Stimulated activated effector memory CD8-positive, alpha-beta T cell treated with anti-CD3 and anti-CD28 coated beads, Interleukin-12 subunit alpha, Interleukin-12 subunit beta, amount 100 ng/mL, for 72 hours (primary cell): ENCODE measurements at regions not wholly inside any gene's neighbourhood (a gene's known extent, or its start where the extent isn't known, plus 50 kb on each side); places are given as distances from the start of the nearest gene placed in this dataset.

Experiments
- ATAC-seq: fragments of 150-1000 bp; cut with Tn5 transposase; 2 replicates; pipeline ENCODE4 v1.10.0; 2021
- DNase-seq, 2 donors: peaks; one replicate each; pipeline ENCODE4 v3.0.0; 2021 to 2022; ENCODE audit warnings: low spot score in 2 of 2
- H3K27ac Mint-ChIP-seq: one replicate; pipeline ENCODE4 v1.8.0; 2022; ENCODE audit warnings: mild to moderate bottlenecking, mixed read lengths
- H3K36me3 Mint-ChIP-seq: one replicate; pipeline ENCODE4 v1.8.0; 2022; ENCODE audit warnings: mild to moderate bottlenecking, mixed read lengths
- H3K4me1 Mint-ChIP-seq: one replicate; pipeline ENCODE4 v1.8.0; 2022; ENCODE audit warnings: mixed read lengths
- H3K4me3 Mint-ChIP-seq: one replicate; pipeline ENCODE4 v1.8.0; 2022; ENCODE audit warnings: mild to moderate bottlenecking, mixed read lengths
- H3K9me3 Mint-ChIP-seq: one replicate; pipeline ENCODE4 v1.8.0; 2022; ENCODE audit warnings: mixed read lengths

DNA sequence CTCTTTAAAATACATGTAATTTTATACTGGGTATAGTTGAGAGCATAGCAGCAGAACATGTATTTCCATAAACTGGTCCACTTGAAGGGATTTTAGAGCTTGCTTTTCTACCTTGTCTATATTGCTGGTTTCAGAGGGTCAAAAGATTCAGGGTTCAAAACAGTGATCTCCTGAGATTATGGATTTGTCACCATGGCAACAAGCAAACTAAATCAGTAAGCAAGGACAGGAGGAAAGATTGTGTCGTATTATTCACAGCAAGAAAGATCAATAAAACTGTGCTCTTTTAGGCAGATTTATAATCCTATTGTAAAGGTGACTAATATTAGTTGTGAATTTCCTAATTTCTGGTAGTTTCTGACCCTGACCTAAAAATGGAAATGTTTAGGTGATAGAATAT is 496.4 kb downstream of the LMO7 start:
- H3K9me3 Mint-ChIP-seq: peaks cover 8% of the 10 kb centered on the region
- no peaks in the 10 kb centered on the region for H3K36me3 Mint-ChIP-seq

GRCh38 chr13:76131551-76131950 is 495.4 kb downstream of the LMO7 start:
- Mint-ChIP-seq H3K27ac (no peak overlapping the region), H3K36me3 (no peaks in the 10 kb centered on the region), H3K4me3 (no peak overlapping the region), H3K9me3 (peaks cover 2% of the 10 kb centered on the region), H3K4me1 (no peaks in the 10 kb centered on the region)
- DNase-seq: no peak
- no peak for ATAC-seq

More for the DNA sequence above, 496.4 kb downstream of the LMO7 start:
- no peaks in the 10 kb centered on the region for H3K4me1 Mint-ChIP-seq
- no peak overlapping the region for H3K27ac Mint-ChIP-seq
- ATAC-seq (no peak), DNase-seq (no peak)
- H3K4me3 Mint-ChIP-seq: no peak overlapping the region

DNA sequence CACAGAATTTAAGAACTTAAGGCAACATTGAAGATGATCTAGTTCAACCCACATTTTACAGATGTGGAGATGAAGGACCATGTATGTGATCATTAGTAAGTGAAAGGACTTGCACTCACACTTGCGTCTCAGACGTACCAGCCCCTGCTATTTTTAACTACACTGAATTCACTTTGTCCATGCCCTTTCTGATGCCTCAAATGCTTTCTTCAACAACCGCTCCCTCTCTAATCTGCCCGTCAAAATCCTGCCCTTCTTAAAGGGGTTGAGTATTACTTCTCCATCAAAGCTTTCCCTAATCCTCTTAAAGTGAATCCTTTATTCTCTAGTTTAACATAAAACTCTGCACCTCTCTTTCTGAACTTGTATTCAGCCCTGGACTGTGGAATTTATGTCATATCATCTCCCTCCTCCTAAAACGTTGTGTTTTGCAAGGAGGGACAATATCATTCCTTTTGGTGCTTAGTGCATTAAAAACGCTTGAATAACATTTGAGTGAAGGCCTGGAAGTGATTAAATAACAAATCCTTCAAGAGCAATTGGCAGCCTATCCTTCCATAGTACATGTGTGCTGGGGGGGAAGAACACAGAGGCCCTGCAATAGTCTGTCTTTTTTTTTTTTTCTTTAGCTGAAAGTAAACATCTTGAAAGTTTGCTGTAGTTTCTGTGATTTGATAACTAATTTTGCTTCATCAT is 493.3 kb downstream of the LMO7 start:
- H3K27ac Mint-ChIP-seq: no peak overlapping the region
- no peaks in the 10 kb centered on the region for H3K4me1 Mint-ChIP-seq
- no peak overlapping the region for H3K4me3 Mint-ChIP-seq
- DNase-seq: no peak
- no peak for ATAC-seq
- H3K36me3 Mint-ChIP-seq: no peaks in the 10 kb centered on the region
- H3K9me3 Mint-ChIP-seq: peaks cover 5% of the 10 kb centered on the region

DNA sequence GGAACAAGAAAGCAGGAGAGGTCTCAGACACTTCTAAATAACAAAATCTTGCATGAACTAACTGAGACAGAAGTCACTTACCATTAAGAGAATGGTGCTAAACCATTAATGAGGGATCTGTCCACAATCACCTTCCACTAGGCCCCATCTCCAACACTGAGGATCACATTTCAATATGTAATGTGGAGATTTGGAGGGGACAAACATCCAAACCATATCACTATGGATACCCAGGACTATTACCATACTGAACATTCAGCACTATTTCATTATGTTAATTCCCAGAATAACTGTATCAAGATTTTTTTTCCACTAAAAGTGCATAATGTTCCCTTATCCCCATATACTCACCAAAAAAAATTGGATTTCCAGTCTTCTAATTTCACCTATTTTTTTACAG is 491.8 kb downstream of the LMO7 start:
- Mint-ChIP-seq H3K9me3 (peaks cover 11% of the 10 kb centered on the region), H3K27ac (no peak overlapping the region), H3K36me3 (no peaks in the 10 kb centered on the region), H3K4me1 (no peaks in the 10 kb centered on the region), H3K4me3 (no peak overlapping the region)
- no peak for ATAC-seq
- DNase-seq: no peak

DNA sequence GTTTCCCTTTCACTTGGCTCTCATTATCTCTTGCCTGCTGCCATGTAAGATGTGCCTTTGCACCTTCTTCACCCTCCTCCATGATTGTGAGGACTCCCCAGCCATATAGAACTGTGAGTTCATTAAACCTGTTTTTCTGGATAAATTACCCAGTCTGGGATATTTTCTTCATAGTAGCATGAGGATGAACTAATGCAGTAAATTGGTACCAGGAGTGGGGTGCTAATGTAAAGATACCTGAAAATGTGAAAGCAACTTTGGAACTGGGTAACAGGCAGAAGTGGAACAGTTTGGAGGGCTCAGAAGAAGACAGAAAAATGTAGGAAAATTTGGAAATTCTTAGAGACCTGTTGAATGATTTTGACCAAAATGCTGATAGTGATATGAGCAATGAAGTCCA is 487.4 kb downstream of the LMO7 start:
- Mint-ChIP-seq H3K9me3 (peaks cover 18% of the 10 kb centered on the region), H3K4me3 (no peak overlapping the region), H3K36me3 (no peaks in the 10 kb centered on the region), H3K27ac (no peak overlapping the region), H3K4me1 (no peaks in the 10 kb centered on the region)
- no peak for DNase-seq
- no peak for ATAC-seq

DNA sequence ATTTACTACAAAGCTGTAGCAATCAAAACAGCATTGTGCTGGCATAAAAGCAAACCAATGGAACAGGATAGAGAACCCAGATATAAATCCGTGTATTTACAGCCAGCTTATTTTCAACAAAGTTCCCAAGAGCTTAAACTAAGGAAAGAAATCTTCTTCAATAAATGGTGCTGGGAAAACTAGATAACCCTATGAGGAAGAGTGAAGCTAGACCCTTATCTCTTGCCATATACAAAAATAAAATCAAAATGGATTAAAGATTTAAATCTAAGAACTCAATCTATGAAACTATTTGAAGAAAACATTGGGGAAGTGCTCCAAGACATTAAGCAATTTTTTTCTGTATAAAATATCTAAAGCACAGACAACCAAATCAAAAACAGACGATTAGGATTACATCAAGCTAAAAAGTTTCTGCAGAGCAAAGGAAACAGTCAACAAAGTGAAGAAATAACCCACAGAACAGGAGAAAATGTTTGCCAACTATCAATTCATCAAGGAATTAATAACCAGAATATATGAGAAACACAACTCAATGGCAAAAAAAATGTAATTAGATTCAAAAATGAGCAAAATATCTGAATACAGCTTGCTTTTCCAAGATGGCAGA is 480.7 kb downstream of the LMO7 start:
- Mint-ChIP-seq H3K27ac (no peak overlapping the region), H3K4me1 (no peaks in the 10 kb centered on the region), H3K9me3 (peaks cover 3% of the 10 kb centered on the region), H3K4me3 (no peak overlapping the region), H3K36me3 (no peaks in the 10 kb centered on the region)
- DNase-seq (no peak), ATAC-seq (no peak)

- no peak for ATAC-seq
- Mint-ChIP-seq H3K4me3 (no peak overlapping the region), H3K9me3 (peaks cover 2% of the 10 kb centered on the region), H3K27ac (no peak overlapping the region), H3K4me1 (no peaks in the 10 kb centered on the region), H3K36me3 (no peaks in the 10 kb centered on the region)
- DNase-seq: no peak
These were observed 470.6 kb downstream of the LMO7 start for GRCh38 chr13:76106763-76107162.

DNA sequence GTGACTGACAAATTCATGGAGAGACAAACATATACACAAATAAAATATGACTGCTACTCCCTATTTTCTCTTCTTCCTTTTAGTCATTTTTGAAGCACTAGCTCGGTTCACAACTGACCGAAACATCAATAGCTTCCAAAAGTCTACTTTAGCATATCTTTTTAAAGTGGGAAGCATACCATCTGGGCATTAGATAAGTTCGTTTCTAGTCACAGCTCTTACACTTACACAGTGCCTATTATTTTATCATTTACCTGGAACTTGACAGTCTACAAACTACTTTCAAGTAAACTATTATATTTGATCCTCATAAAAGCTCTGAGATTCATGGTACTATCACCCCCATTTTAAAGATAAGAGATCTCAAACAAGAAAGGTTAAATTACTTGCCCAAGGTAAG is 458.5 kb downstream of the LMO7 start:
- Mint-ChIP-seq H3K9me3 (peaks cover 15% of the 10 kb centered on the region), H3K4me1 (no peaks in the 10 kb centered on the region), H3K36me3 (no peaks in the 10 kb centered on the region), H3K27ac (no peak overlapping the region), H3K4me3 (no peak overlapping the region)
- ATAC-seq (no peak), DNase-seq (no peak)

DNA sequence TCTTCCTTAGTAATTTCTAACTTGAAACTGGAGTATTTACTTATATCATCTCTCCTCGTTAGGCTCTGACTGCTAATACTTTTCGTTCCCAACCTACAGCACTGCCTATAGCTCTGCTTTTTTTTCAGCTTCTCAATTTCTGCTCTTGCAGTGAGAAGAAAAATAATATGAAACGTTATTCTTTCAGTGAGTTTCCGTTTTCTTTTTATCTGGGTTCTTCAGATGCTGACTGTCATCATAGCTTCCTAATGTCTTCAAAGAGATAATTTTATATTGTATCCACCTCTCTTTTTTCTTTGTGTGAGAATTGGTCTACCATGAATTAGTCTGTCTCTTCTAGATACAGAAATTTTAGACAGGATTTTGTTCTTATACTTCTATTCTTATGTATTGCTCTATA is 454.9 kb downstream of the LMO7 start:
- Mint-ChIP-seq H3K4me3 (no peak overlapping the region), H3K9me3 (peaks cover 19% of the 10 kb centered on the region), H3K4me1 (no peaks in the 10 kb centered on the region), H3K27ac (no peak overlapping the region), H3K36me3 (no peaks in the 10 kb centered on the region)
- no peak for ATAC-seq
- DNase-seq: no peak

GRCh38 chr13:76086729-76087128 is 450.6 kb downstream of the LMO7 start:
- Mint-ChIP-seq H3K27ac (no peak overlapping the region), H3K4me1 (no peaks in the 10 kb centered on the region), H3K9me3 (peaks cover 11% of the 10 kb centered on the region), H3K4me3 (no peak overlapping the region), H3K36me3 (no peaks in the 10 kb centered on the region)
- ATAC-seq: no peak
- DNase-seq: no peak

DNA sequence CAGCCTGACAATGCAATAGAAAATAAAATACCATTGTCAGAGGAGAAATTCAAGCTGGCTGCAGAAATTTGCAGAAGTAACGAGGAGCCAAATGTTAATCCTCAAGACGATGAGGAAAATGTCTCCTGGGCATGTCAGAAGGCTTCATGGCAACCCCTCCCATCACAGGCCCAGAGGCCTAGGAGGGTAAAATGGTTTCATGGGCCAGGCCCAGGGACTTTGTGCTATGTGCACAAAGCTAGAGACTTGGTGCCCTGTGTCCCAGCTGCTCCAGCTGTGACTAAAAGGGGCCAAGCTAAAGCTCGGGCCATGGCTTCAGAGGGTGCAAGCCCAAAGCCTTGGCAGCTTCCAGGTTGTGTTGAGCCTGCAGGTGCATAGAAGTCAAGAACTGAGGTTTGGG is 431.7 kb downstream of the LMO7 start:
- no peaks in the 10 kb centered on the region for H3K36me3 Mint-ChIP-seq
- H3K27ac Mint-ChIP-seq: no peak overlapping the region
- no peak overlapping the region for H3K4me3 Mint-ChIP-seq
- peaks cover 18% of the 10 kb centered on the region for H3K9me3 Mint-ChIP-seq
- no peak for DNase-seq
- H3K4me1 Mint-ChIP-seq: no peaks in the 10 kb centered on the region
- ATAC-seq: no peak

GRCh38 chr13:76053181-76053580 is 417.1 kb downstream of the LMO7 start:
- DNase-seq (no peak), ATAC-seq (no peak)
- Mint-ChIP-seq H3K9me3 (peaks cover 3% of the 10 kb centered on the region), H3K4me1 (no peaks in the 10 kb centered on the region), H3K27ac (no peak overlapping the region), H3K36me3 (peaks cover 6% of the 10 kb centered on the region), H3K4me3 (no peak overlapping the region)

GRCh38 chr13:76049376-76049746 is 413.2 kb downstream of the LMO7 start:
- H3K27ac Mint-ChIP-seq: no peak overlapping the region
- no peak overlapping the region for H3K4me3 Mint-ChIP-seq
- no peak for DNase-seq

DNA sequence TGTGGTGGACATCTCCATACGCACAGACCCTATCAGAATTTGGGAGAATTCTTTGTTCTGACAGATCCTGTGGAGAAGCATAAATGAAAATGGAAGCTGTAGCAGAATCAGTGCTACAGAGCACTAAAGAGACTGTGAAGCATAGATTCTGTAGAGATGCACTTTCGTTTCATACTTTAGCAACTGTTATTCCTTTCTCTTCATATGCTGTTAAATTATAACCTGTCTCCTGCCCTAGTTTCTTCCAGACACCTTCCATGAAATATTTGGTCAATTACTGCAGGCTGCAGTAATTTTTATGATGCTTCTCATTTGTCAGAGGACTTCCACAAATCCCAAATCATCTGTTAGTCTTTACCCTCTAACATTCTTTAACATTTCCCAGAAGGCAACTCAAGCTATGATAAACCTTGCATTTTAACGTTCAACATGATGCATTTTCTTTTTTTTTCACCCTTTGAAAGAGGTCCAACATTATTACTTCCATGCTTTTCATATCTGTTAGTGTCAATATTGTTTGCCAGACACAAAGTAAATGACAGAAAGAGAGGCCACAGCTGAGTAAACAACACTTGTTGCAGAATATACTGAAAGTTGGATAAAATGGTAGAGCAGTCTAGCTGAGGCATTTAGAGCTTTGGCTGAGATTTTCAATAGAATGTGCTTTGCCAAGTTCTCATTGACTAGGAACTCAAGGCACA is 412.7 kb downstream of the LMO7 start:
- Mint-ChIP-seq H3K4me1 (no peaks in the 10 kb centered on the region), H3K36me3 (no peaks in the 10 kb centered on the region), H3K27ac (no peak overlapping the region), H3K9me3 (no peaks in the 10 kb centered on the region), H3K4me3 (no peak overlapping the region)
- ATAC-seq: no peak
- DNase-seq: no peak

More at GRCh38 chr13:76049376-76049746, 413.2 kb downstream of the LMO7 start:
- ATAC-seq: no peak
- H3K9me3 Mint-ChIP-seq: no peaks in the 10 kb centered on the region
- H3K4me1 Mint-ChIP-seq: no peaks in the 10 kb centered on the region
- no peaks in the 10 kb centered on the region for H3K36me3 Mint-ChIP-seq

DNA sequence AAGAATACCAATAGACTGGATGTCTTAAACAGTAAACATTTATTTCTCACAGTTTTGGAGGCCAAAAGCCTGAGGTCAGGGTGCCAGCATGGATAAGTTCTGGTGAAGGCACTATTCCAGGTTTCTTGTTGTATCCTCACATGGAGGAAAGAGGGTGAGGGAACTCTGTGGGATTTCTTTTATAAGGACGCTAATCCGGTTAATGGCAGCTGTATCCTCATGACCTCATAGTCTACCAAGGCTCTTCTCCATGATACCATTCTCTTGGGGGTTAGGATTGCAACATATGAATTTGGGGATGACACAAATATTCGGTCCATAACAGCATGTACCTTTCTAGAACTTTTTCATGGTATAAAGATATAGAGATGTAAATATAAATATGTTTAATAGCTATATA is 412.0 kb downstream of the LMO7 start:
- Mint-ChIP-seq H3K4me3 (no peak overlapping the region), H3K36me3 (no peaks in the 10 kb centered on the region), H3K27ac (no peak overlapping the region), H3K4me1 (no peaks in the 10 kb centered on the region), H3K9me3 (no peaks in the 10 kb centered on the region)
- ATAC-seq: no peak
- DNase-seq: no peak

GRCh38 chr13:76043874-76044273 is 407.7 kb downstream of the LMO7 start:
- DNase-seq (no peak), ATAC-seq (no peak)
- H3K4me1 Mint-ChIP-seq: no peaks in the 10 kb centered on the region
- no peak overlapping the region for H3K4me3 Mint-ChIP-seq
- H3K9me3 Mint-ChIP-seq: no peaks in the 10 kb centered on the region
- H3K27ac Mint-ChIP-seq: no peak overlapping the region
- no peaks in the 10 kb centered on the region for H3K36me3 Mint-ChIP-seq
